HL-60 (cell line): ENCODE measurements at regions not wholly inside any gene's neighbourhood (a gene's known extent, or its start where the extent isn't known, plus 50 kb on each side); places are given as distances from the start of the nearest gene placed in this dataset.

ENCODE experiments used
- DNase-seq, 2 experiments: peaks; one replicate each; pipeline ENCODE4 v3.0.0-alpha.2; 2010 to 2020; ENCODE audit warnings: low read depth in 1 of 2, low spot score in 1 of 2
- H3K27ac ChIP-seq: fragments of 250-450 bp; sonication (Bioruptor Pico); replicated peaks from 2 replicates; pipeline ENCODE4 v1.5.1; 2020; ENCODE audit warnings: mild to moderate bottlenecking, moderate library complexity
- H3K27me3 ChIP-seq: fragments of 250-450 bp; sonication (Bioruptor Pico); 2 replicates; pipeline ENCODE4 v1.5.1; 2021; ENCODE audit warnings: mild to moderate bottlenecking, moderate library complexity; ENCODE audit not compliant: insufficient read depth, poor library complexity, severe bottlenecking
- H3K4me3 ChIP-seq: replicated peaks from 2 replicates; pipeline ENCODE4 v1.5.1; 2011; ENCODE audit warnings: mild to moderate bottlenecking, control low read depth, low read length; ENCODE audit not compliant: insufficient read depth
- CTCF ChIP-seq: IDR thresholded peaks from one replicate; pipeline ENCODE4 v1.5.1; 2011; ENCODE audit warnings: low read length, control low read depth, inconsistent platforms; ENCODE audit not compliant: insufficient read depth
- GABPA ChIP-seq: IDR thresholded peaks from 2 replicates; pipeline ENCODE4 v1.6.1; 2012; ENCODE audit warnings: low read depth
- POLR2AphosphoS5 ChIP-seq: IDR thresholded peaks from 2 replicates; pipeline ENCODE4 v1.6.1; 2012; ENCODE audit warnings: low read depth
- REST ChIP-seq: IDR thresholded peaks from 2 replicates; pipeline ENCODE4 v1.6.1; 2012; ENCODE audit warnings: low read depth; ENCODE audit not compliant: insufficient replicate concordance
- SPI1 ChIP-seq: IDR thresholded peaks from 2 replicates; pipeline ENCODE4 v1.6.1; 2012; ENCODE audit warnings: low read depth, mild to moderate bottlenecking, borderline replicate concordance

GRCh38 chr11:122509899-122510298, 145.6 kb upstream of the UBASH3B start:
- H3K4me3 ChIP-seq: no peak overlapping the region
- no peak for TF ChIP-seq GABPA
- no peak for TF ChIP-seq SPI1
- TF ChIP-seq CTCF: no peak
- TF ChIP-seq REST: no peak
- no peak for TF ChIP-seq POLR2AphosphoS5
- no peak overlapping the region for H3K27ac ChIP-seq
- DNase-seq: no peak
- peaks cover 3% of the 10 kb centered on the region for H3K27me3 ChIP-seq

GRCh38 chr11:122509091-122509490, 146.4 kb upstream of the UBASH3B start:
- DNase-seq: no peak
- Histone ChIP-seq H3K4me3 (no peak overlapping the region), H3K27ac (no peak overlapping the region), H3K27me3 (no peaks in the 10 kb centered on the region)
- no peak for TF ChIP-seq SPI1
- no peak for TF ChIP-seq POLR2AphosphoS5
- no peak for TF ChIP-seq REST
- no peak for TF ChIP-seq CTCF
- no peak for TF ChIP-seq GABPA

- Histone ChIP-seq H3K27ac (no peak overlapping the region), H3K4me3 (no peak overlapping the region), H3K27me3 (no peaks in the 10 kb centered on the region)
- peak; percentile 28 to 69 for DNase-seq
- TF ChIP-seq GABPA: no peak
- no peak for TF ChIP-seq REST
- TF ChIP-seq CTCF: peak; percentile 94
- no peak for TF ChIP-seq POLR2AphosphoS5
These were observed 150.1 kb upstream of the UBASH3B start for GRCh38 chr11:122505304-122506006.
